GM12878 (cell line): ENCODE measurements at regions not wholly inside any gene's neighbourhood (a gene's known extent, or its start where the extent isn't known, plus 50 kb on each side); places are given as distances from the start of the nearest gene placed in this dataset.

Experiments used
- EZH2 ChIP-seq: IDR thresholded peaks from 2 replicates; pipeline ENCODE4 v1.6.1; 2012; ENCODE audit warnings: low read depth, mild to moderate bottlenecking, control low read depth, inconsistent platforms, low read length, borderline replicate concordance; ENCODE audit not compliant: control insufficient read depth
- HDAC6 ChIP-seq: fragments of 200-600 bp; sonication (generic); IDR thresholded peaks from one replicate; pipeline ENCODE4 v1.8.0; 2017; ENCODE audit warnings: antibody characterized with exemption; ENCODE audit not compliant: unreplicated experiment
- MAX ChIP-seq: IDR thresholded peaks from 2 replicates; pipeline ENCODE4 v1.6.1; 2012; ENCODE audit warnings: low read depth, low read length, improper control_type of control experiment
- MTA2 ChIP-seq: fragments of 450-650 bp; IDR thresholded peaks from 2 replicates; pipeline ENCODE4 v1.6.1; 2016; ENCODE audit warnings: low read depth, mild to moderate bottlenecking, moderate library complexity
- PBX3 ChIP-seq: IDR thresholded peaks from 2 replicates; pipeline ENCODE4 v1.6.1; 2011; ENCODE audit warnings: mild to moderate bottlenecking, low read depth, low read length, moderate library complexity; ENCODE audit not compliant: insufficient replicate concordance
- POLR2A ChIP-seq: IDR thresholded peaks from 2 replicates; pipeline ENCODE4 v1.6.1; 2011; ENCODE audit warnings: low read depth, mild to moderate bottlenecking, low read length
- RAD21 ChIP-seq: IDR thresholded peaks from 2 replicates; pipeline ENCODE4 v1.6.1; 2011; ENCODE audit warnings: mild to moderate bottlenecking, low read depth, low read length, moderate library complexity; ENCODE audit not compliant: insufficient read depth
- TCF7 ChIP-seq: IDR thresholded peaks from 2 replicates; pipeline ENCODE4 v1.6.1; 2014; ENCODE audit warnings: antibody characterized with exemption, borderline replicate concordance
- TF ChIP-seq, protein P1 (sequence below): IDR thresholded peaks from 2 replicates; pipeline ENCODE4 v1.6.1; 2012; ENCODE audit warnings: mild to moderate bottlenecking, low read depth, low read length
- TF ChIP-seq, protein P2 (sequence below), 3 experiments: IDR thresholded peaks in 2 of 3; conservative IDR thresholded peaks in 1 of 3; 2 replicates each; pipeline ENCODE4 v1.5.1; 2011; ENCODE audit warnings: low read depth in 3 of 3, low read length in 3 of 3, mild to moderate bottlenecking in 3 of 3, control low read depth in 2 of 3, moderate library complexity in 2 of 3, inconsistent platforms in 1 of 3, mixed read lengths in 1 of 3; ENCODE audit not compliant: control insufficient read depth in 2 of 3, insufficient read depth in 1 of 3; ENCODE audit errors: extremely low read depth in 1 of 3
- TF ChIP-seq, protein P3 (sequence below): IDR thresholded peaks from 2 replicates; pipeline ENCODE4 v1.6.1; 2012; ENCODE audit warnings: low read depth, low read length, improper control_type of control experiment

GRCh38 chr12:71218616-71219015 is 60.8 kb upstream of the TSPAN8 start:
- TF ChIP-seq, protein P1, sequence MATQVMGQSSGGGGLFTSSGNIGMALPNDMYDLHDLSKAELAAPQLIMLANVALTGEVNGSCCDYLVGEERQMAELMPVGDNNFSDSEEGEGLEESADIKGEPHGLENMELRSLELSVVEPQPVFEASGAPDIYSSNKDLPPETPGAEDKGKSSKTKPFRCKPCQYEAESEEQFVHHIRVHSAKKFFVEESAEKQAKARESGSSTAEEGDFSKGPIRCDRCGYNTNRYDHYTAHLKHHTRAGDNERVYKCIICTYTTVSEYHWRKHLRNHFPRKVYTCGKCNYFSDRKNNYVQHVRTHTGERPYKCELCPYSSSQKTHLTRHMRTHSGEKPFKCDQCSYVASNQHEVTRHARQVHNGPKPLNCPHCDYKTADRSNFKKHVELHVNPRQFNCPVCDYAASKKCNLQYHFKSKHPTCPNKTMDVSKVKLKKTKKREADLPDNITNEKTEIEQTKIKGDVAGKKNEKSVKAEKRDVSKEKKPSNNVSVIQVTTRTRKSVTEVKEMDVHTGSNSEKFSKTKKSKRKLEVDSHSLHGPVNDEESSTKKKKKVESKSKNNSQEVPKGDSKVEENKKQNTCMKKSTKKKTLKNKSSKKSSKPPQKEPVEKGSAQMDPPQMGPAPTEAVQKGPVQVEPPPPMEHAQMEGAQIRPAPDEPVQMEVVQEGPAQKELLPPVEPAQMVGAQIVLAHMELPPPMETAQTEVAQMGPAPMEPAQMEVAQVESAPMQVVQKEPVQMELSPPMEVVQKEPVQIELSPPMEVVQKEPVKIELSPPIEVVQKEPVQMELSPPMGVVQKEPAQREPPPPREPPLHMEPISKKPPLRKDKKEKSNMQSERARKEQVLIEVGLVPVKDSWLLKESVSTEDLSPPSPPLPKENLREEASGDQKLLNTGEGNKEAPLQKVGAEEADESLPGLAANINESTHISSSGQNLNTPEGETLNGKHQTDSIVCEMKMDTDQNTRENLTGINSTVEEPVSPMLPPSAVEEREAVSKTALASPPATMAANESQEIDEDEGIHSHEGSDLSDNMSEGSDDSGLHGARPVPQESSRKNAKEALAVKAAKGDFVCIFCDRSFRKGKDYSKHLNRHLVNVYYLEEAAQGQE = no peak
- TF ChIP-seq TCF7 (no peak), RAD21 (no peak), HDAC6 (no peak), MAX (no peak), PBX3 (no peak), POLR2A (no peak), EZH2 (no peak), MTA2 (no peak)
- TF ChIP-seq, protein P2, sequence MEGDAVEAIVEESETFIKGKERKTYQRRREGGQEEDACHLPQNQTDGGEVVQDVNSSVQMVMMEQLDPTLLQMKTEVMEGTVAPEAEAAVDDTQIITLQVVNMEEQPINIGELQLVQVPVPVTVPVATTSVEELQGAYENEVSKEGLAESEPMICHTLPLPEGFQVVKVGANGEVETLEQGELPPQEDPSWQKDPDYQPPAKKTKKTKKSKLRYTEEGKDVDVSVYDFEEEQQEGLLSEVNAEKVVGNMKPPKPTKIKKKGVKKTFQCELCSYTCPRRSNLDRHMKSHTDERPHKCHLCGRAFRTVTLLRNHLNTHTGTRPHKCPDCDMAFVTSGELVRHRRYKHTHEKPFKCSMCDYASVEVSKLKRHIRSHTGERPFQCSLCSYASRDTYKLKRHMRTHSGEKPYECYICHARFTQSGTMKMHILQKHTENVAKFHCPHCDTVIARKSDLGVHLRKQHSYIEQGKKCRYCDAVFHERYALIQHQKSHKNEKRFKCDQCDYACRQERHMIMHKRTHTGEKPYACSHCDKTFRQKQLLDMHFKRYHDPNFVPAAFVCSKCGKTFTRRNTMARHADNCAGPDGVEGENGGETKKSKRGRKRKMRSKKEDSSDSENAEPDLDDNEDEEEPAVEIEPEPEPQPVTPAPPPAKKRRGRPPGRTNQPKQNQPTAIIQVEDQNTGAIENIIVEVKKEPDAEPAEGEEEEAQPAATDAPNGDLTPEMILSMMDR (IDR thresholded peaks at IDR 0.05 in 2 of 3, conservative IDR thresholded peaks at IDR 0.05 in 1 of 3; ENCODE audit: control insufficient read depth in 2 of 3, extremely low read depth in 1 of 3, insufficient read depth in 1 of 3, low read depth in 3 of 3, low read length in 3 of 3) = no peak
- TF ChIP-seq, protein P3, sequence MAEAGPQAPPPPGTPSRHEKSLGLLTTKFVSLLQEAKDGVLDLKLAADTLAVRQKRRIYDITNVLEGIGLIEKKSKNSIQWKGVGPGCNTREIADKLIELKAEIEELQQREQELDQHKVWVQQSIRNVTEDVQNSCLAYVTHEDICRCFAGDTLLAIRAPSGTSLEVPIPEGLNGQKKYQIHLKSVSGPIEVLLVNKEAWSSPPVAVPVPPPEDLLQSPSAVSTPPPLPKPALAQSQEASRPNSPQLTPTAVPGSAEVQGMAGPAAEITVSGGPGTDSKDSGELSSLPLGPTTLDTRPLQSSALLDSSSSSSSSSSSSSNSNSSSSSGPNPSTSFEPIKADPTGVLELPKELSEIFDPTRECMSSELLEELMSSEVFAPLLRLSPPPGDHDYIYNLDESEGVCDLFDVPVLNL = no peak
